H9 (cell line): ENCODE measurements at regions not wholly inside any gene's neighbourhood (a gene's known extent, or its start where the extent isn't known, plus 50 kb on each side); places are given as distances from the start of the nearest gene placed in this dataset.

ENCODE experiments used
- DNase-seq: peaks from one replicate; pipeline ENCODE4 v3.0.0-alpha.2; 2017
- H2AFZ ChIP-seq: one replicate; pipeline ENCODE4 v1.6.1; 2013; ENCODE audit warnings: mild to moderate bottlenecking, low read length, control low read depth, moderate library complexity
- H2AK5ac ChIP-seq: 2 replicates; pipeline ENCODE4 v1.6.1; 2013; ENCODE audit warnings: low read length, control low read depth, mixed read lengths; ENCODE audit not compliant: insufficient read length
- H2BK120ac ChIP-seq: one replicate; pipeline ENCODE4 v1.6.1; 2013; ENCODE audit warnings: low read depth, mild to moderate bottlenecking, low read length, control low read depth, inconsistent platforms; ENCODE audit not compliant: poor library complexity, severe bottlenecking
- H2BK12ac ChIP-seq: 2 replicates; pipeline ENCODE4 v1.6.1; 2013; ENCODE audit warnings: low read length, control low read depth, mixed read lengths, low read depth; ENCODE audit not compliant: insufficient read length
- H2BK15ac ChIP-seq: 2 replicates; pipeline ENCODE4 v1.6.1; 2013; ENCODE audit warnings: low read depth, low read length, control low read depth
- H2BK20ac ChIP-seq: one replicate; pipeline ENCODE4 v1.6.1; 2013; ENCODE audit warnings: low read depth, mild to moderate bottlenecking, low read length, control low read depth, inconsistent platforms; ENCODE audit not compliant: poor library complexity, severe bottlenecking
- H2BK5ac ChIP-seq: 2 replicates; pipeline ENCODE4 v1.6.1; 2013; ENCODE audit warnings: low read length, control low read depth, mixed read lengths; ENCODE audit not compliant: insufficient read length
- H3K14ac ChIP-seq: 2 replicates; pipeline ENCODE4 v1.6.1; 2013; ENCODE audit warnings: low read length, control low read depth; ENCODE audit not compliant: insufficient read depth
- H3K18ac ChIP-seq: 2 replicates; pipeline ENCODE4 v1.6.1; 2013; ENCODE audit warnings: low read depth, mild to moderate bottlenecking, mixed read lengths, low read length, control low read depth; ENCODE audit not compliant: insufficient read length
- H3K23ac ChIP-seq: 2 replicates; pipeline ENCODE4 v1.6.1; 2013; ENCODE audit warnings: low read length, control low read depth, mixed read lengths, low read depth; ENCODE audit not compliant: insufficient read length
- H3K23me2 ChIP-seq: 2 replicates; pipeline ENCODE4 v1.6.1; 2013; ENCODE audit warnings: low read depth, mild to moderate bottlenecking, mixed read lengths, low read length, control low read depth; ENCODE audit not compliant: insufficient read length, poor library complexity, severe bottlenecking
- H3K27ac ChIP-seq: 2 replicates; pipeline ENCODE4 v1.5.1; 2013; ENCODE audit warnings: low read length, control low read depth, mixed read lengths, low read depth; ENCODE audit not compliant: insufficient read length
- H3K27me3 ChIP-seq: 2 replicates; pipeline ENCODE4 v1.6.1; 2013; ENCODE audit warnings: low read length, control low read depth, inconsistent platforms; ENCODE audit not compliant: insufficient read depth
- H3K4ac ChIP-seq: 2 replicates; pipeline ENCODE4 v1.6.1; 2013; ENCODE audit warnings: low read depth, mild to moderate bottlenecking, control low read depth, inconsistent platforms, low read length, moderate library complexity
- H3K4me1 ChIP-seq: 2 replicates; pipeline ENCODE4 v1.6.1; 2013; ENCODE audit warnings: low read length, control low read depth, inconsistent platforms; ENCODE audit not compliant: insufficient read depth
- H3K4me2 ChIP-seq: 2 replicates; pipeline ENCODE4 v1.6.1; 2013; ENCODE audit warnings: low read length, control low read depth, mixed read lengths; ENCODE audit not compliant: insufficient read length, insufficient read depth
- H3K56ac ChIP-seq: 2 replicates; pipeline ENCODE4 v1.6.1; 2013; ENCODE audit warnings: low read depth, mild to moderate bottlenecking, mixed read lengths, low read length, control low read depth; ENCODE audit not compliant: insufficient read length
- H3K79me1 ChIP-seq: 2 replicates; pipeline ENCODE4 v1.6.1; 2013; ENCODE audit warnings: low read depth, mild to moderate bottlenecking, moderate library complexity, low read length, control low read depth, inconsistent platforms; ENCODE audit not compliant: insufficient read depth, poor library complexity, severe bottlenecking
- H3K79me2 ChIP-seq: 2 replicates; pipeline ENCODE4 v1.6.1; 2013; ENCODE audit warnings: low read length, control low read depth, inconsistent platforms; ENCODE audit not compliant: insufficient read depth
- H3K9ac ChIP-seq: 2 replicates; pipeline ENCODE4 v1.6.1; 2013; ENCODE audit warnings: low read length, control low read depth, mixed read lengths; ENCODE audit not compliant: insufficient read length; ENCODE audit errors: extremely low read depth
- H3K9me3 ChIP-seq: one replicate; pipeline ENCODE4 v1.6.1; 2013; ENCODE audit warnings: low read depth, low read length, inconsistent platforms; ENCODE audit not compliant: control insufficient read depth
- H3T11ph ChIP-seq: one replicate; pipeline ENCODE4 v1.6.1; 2013; ENCODE audit warnings: mild to moderate bottlenecking, low read length, control low read depth, inconsistent platforms
- H4K20me1 ChIP-seq: one replicate; pipeline ENCODE4 v1.6.1; 2013; ENCODE audit not compliant: control insufficient read depth, insufficient read length, insufficient read depth
- H4K5ac ChIP-seq: 2 replicates; pipeline ENCODE4 v1.6.1; 2013; ENCODE audit warnings: low read depth, mild to moderate bottlenecking, mixed read lengths, low read length, control low read depth; ENCODE audit not compliant: insufficient read length
- H4K8ac ChIP-seq: replicated peaks from 2 replicates; pipeline ENCODE4 v1.6.1; 2013; ENCODE audit warnings: low read length, control low read depth, mixed read lengths, low read depth; ENCODE audit not compliant: insufficient read length
- H4K91ac ChIP-seq: 2 replicates; pipeline ENCODE4 v1.6.1; 2013; ENCODE audit warnings: low read depth, mild to moderate bottlenecking, moderate library complexity, mixed read lengths, low read length, control low read depth; ENCODE audit not compliant: insufficient read length
- H3K27ac Mint-ChIP-seq, 3 experiments: 2 replicates in 2 of 3; 3 replicates in 1 of 3; pipeline ENCODE4 v1.8.0; 2020 to 2021; ENCODE audit warnings: mixed read lengths in 3 of 3, mild to moderate bottlenecking in 1 of 3, moderate library complexity in 1 of 3
- H3K27me3 Mint-ChIP-seq: 2 replicates; pipeline ENCODE4 v1.8.0; 2021; ENCODE audit warnings: low read depth, mild to moderate bottlenecking, moderate library complexity, mixed read lengths
- H3K36me3 Mint-ChIP-seq, 3 experiments: 2 replicates in 2 of 3; 3 replicates in 1 of 3; pipeline ENCODE4 v1.8.0; 2020 to 2021; ENCODE audit warnings: low read depth in 3 of 3, mixed read lengths in 3 of 3; ENCODE audit not compliant: insufficient read depth in 1 of 3
- H3K4me1 Mint-ChIP-seq, 2 experiments: 2 replicates each; pipeline ENCODE4 v1.8.0; 2020; ENCODE audit warnings: mixed read lengths in 2 of 2
- H3K4me3 Mint-ChIP-seq, 2 experiments: 2 replicates in 1 of 2; 3 replicates in 1 of 2; pipeline ENCODE4 v1.8.0; 2020 to 2021; ENCODE audit warnings: mild to moderate bottlenecking in 2 of 2, mixed read lengths in 2 of 2, moderate library complexity in 1 of 2
- H3K9me3 Mint-ChIP-seq, 2 experiments: 2 replicates in 1 of 2; 3 replicates in 1 of 2; pipeline ENCODE4 v1.8.0; 2020; ENCODE audit warnings: mild to moderate bottlenecking in 2 of 2, mixed read lengths in 2 of 2, moderate library complexity in 1 of 2
- CTCF ChIP-seq: fragments of 200-600 bp; sonication (generic); conservative IDR thresholded peaks from 3 replicates; pipeline ENCODE4 v1.8.0; 2021; ENCODE audit warnings: antibody characterized with exemption, mild to moderate bottlenecking

- no peak overlapping the region for H3K9ac ChIP-seq
- H3K79me2 ChIP-seq, result no peaks in the 10 kb centered on the region
- no peak overlapping the region for H3K4ac ChIP-seq
- H2BK15ac ChIP-seq, result no peak overlapping the region
- no peak overlapping the region for H4K91ac ChIP-seq
- no peak overlapping the region for H2AFZ ChIP-seq
- no peaks in the 10 kb centered on the region for H3K79me1 ChIP-seq
- no peaks in the 10 kb centered on the region for H3K27me3 ChIP-seq
- no peak overlapping the region for H2BK5ac ChIP-seq
- no peaks in the 10 kb centered on the region for H3K27me3 Mint-ChIP-seq
- H3K27ac ChIP-seq, result no peak overlapping the region
- H3K56ac ChIP-seq, result no peak overlapping the region
- H3K9me3 ChIP-seq, result no peaks in the 10 kb centered on the region
- no peak overlapping the region for H3K4me2 ChIP-seq
- no peak overlapping the region for H3K23ac ChIP-seq
- no peak overlapping the region for H3K27ac Mint-ChIP-seq
- H4K8ac ChIP-seq, result no peak overlapping the region
- no peak overlapping the region for H3T11ph ChIP-seq
- no peaks in the 10 kb centered on the region for H3K9me3 Mint-ChIP-seq
- DNase-seq, result no peak
- H4K20me1 ChIP-seq, result no peaks in the 10 kb centered on the region
- H3K4me1 Mint-ChIP-seq, result no peaks in the 10 kb centered on the region
- H2BK120ac ChIP-seq, result no peak overlapping the region
- H3K4me1 ChIP-seq, result no peaks in the 10 kb centered on the region
- H3K4me3 Mint-ChIP-seq, result no peak overlapping the region
- H3K36me3 Mint-ChIP-seq, result no peaks in the 10 kb centered on the region
- no peak overlapping the region for H2AK5ac ChIP-seq
- H4K5ac ChIP-seq, result no peak overlapping the region
- TF ChIP-seq CTCF, result no peak
- no peak overlapping the region for H3K18ac ChIP-seq
- H3K14ac ChIP-seq, result no peak overlapping the region
- H2BK12ac ChIP-seq, result no peak overlapping the region
- H2BK20ac ChIP-seq, result no peak overlapping the region
- no peaks in the 10 kb centered on the region for H3K23me2 ChIP-seq
These were observed 708.2 kb upstream of the PTPRD start for GRCh38 chr9:11320989-11321388.
